Upper lobe of right lung (tissue), 1 donor: ENCODE measurements at regions not wholly inside any gene's neighbourhood (a gene's known extent, or its start where the extent isn't known, plus 50 kb on each side); places are given as distances from the start of the nearest gene placed in this dataset.
"Not testable (repeated sequence)": the region's sequence is repeated elsewhere in the genome, so short reads cannot be mapped to it uniquely, and the experiment has no call there.

Source experiments
- ATAC-seq: fragments of 200-7000 bp; cut with Tn5 transposase; one replicate; pipeline ENCODE4 v1.9.1; 2020; ENCODE audit warnings: mild to moderate bottlenecking, moderate library complexity
- DNase-seq: peaks from one replicate; pipeline ENCODE4 v3.0.0-alpha.2; 2020
- H3K27ac ChIP-seq: fragments of 200-600 bp; one replicate; pipeline ENCODE4 v1.8.0; 2022
- H3K27me3 ChIP-seq: fragments of 200-600 bp; one replicate; pipeline ENCODE4 v1.8.0; 2022; ENCODE audit warnings: mild to moderate bottlenecking
- H3K36me3 ChIP-seq: fragments of 200-600 bp; one replicate; pipeline ENCODE4 v1.8.0; 2022
- H3K4me1 ChIP-seq: fragments of 200-600 bp; one replicate; pipeline ENCODE4 v1.8.0; 2022
- H3K4me3 ChIP-seq: fragments of 200-600 bp; one replicate; pipeline ENCODE4 v1.8.0; 2022; ENCODE audit warnings: mild to moderate bottlenecking
- H3K9me3 ChIP-seq: fragments of 200-600 bp; one replicate; pipeline ENCODE4 v1.8.0; 2022
- intact Hi-C: fragments of 100-400 bp; cut with DNase I; formaldehyde crosslinking; loops from one replicate; pipeline ENCODE4 v1.11.0; 2022
- TF ChIP-seq, protein P1 (sequence below): fragments of 200-600 bp; IDR thresholded peaks from one replicate; pipeline ENCODE4 v1.8.0; 2022; ENCODE audit warnings: antibody characterized with exemption
- donor health status: DM: no; HTN: yes; CAD: no; lungs with severe emphysema.

DNA sequence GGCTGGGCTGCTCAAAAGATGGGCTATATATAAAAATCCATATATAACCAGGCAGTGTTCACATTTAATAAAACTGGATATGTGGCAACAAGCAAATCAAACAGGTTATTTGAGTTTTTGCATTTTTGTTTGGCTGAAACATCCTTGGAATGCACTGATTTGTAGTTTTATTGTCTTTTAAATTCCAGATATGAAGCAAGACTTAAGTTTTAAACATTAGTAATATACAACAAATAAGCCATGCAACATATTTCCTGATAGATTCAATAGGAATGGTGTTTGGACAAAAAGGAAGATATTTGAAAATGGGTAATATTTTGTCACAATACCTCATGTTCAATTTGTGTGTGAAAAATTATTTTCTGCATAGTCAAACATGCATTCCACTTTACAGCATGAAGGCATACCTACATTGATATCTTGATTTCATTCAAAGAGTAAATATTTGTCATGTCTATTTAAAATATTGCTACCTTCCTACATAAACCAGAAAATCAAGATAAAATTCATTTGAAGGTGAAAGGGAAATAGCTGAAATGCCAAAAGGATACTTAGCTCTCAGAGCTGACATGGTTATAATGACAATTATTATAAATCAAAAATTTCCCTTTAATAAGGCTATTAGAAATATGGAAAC is 132.3 kb upstream of the NETO1 start:
- TF ChIP-seq, protein P1, sequence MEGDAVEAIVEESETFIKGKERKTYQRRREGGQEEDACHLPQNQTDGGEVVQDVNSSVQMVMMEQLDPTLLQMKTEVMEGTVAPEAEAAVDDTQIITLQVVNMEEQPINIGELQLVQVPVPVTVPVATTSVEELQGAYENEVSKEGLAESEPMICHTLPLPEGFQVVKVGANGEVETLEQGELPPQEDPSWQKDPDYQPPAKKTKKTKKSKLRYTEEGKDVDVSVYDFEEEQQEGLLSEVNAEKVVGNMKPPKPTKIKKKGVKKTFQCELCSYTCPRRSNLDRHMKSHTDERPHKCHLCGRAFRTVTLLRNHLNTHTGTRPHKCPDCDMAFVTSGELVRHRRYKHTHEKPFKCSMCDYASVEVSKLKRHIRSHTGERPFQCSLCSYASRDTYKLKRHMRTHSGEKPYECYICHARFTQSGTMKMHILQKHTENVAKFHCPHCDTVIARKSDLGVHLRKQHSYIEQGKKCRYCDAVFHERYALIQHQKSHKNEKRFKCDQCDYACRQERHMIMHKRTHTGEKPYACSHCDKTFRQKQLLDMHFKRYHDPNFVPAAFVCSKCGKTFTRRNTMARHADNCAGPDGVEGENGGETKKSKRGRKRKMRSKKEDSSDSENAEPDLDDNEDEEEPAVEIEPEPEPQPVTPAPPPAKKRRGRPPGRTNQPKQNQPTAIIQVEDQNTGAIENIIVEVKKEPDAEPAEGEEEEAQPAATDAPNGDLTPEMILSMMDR: no peak
- Histone ChIP-seq H3K4me1 (no peaks in the 10 kb centered on the region), H3K9me3 (no peaks in the 10 kb centered on the region), H3K27ac (no peak overlapping the region), H3K36me3 (no peaks in the 10 kb centered on the region), H3K4me3 (no peak overlapping the region), H3K27me3 (no peaks in the 10 kb centered on the region)
- no peak for ATAC-seq
- intact Hi-C loops: no loop called here
- no peak for DNase-seq

DNA sequence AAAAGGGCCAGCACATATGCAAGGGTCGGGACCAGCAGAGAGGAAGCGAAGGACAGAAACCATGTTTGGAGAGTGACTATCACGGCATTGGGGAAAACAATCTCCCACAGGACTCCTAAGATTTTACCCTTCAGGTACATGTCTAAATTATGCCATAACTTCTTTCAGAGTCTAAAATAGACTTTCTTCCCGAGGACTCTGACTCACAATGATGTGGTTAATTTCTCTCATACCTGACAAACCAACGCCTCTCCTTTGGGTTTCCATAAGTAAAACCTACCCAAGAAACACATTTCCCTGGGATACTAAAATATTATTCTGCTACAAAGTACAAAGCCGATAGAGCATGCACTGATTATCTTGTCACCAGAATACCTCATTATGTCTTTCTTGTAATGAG is 127.8 kb upstream of the NETO1 start:
- Histone ChIP-seq H3K9me3 (no peaks in the 10 kb centered on the region), H3K4me3 (no peak overlapping the region), H3K36me3 (no peaks in the 10 kb centered on the region), H3K27me3 (no peaks in the 10 kb centered on the region), H3K27ac (no peak overlapping the region), H3K4me1 (no peaks in the 10 kb centered on the region)
- ATAC-seq (no peak), DNase-seq (no peak)
- intact Hi-C loops: no loop called here
- TF ChIP-seq, protein P1: no peak

DNA sequence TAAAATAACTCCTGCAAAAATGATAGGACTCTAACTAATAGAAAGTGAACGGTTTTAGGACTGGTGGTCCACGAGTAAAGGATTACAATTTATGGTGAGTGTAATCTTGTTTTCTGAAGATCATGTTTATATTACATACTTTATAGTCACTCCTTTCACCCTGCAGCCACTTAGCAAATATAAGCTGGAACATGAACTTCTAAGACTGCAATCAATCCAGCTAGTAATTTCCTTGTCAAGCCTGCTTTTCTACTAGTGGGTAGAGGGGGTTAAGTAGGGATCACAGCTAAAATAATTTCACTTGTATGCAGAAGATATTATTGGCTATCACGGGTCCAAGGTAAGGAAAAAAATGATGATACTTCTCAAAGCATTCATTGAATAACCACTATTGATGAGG is 125.5 kb upstream of the NETO1 start:
- no peaks in the 10 kb centered on the region for H3K4me1 ChIP-seq
- TF ChIP-seq, protein P1: no peak
- DNase-seq: no peak
- no peaks in the 10 kb centered on the region for H3K27me3 ChIP-seq
- no peaks in the 10 kb centered on the region for H3K36me3 ChIP-seq
- ATAC-seq: no peak
- intact Hi-C loops: no loop called here
- no peak overlapping the region for H3K27ac ChIP-seq
- H3K4me3 ChIP-seq: no peak overlapping the region
- no peaks in the 10 kb centered on the region for H3K9me3 ChIP-seq

DNA sequence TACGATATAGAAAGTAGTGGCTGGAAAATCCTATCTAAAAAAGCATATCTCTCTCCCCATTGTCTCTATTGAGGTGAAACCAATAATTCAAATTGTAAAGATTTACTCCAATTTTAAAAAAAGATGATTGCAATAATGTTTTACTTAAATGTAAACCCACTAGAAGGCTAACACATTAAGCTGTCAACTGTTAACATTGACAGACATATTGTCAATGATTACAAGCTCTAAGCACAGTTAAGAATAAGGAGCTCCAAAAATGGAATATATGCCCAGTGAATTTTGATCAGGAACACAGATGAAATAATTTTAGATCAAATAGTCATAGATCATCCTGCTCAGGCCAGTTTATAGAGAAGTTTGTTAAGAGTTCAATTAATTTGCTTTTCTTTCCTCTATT is 123.6 kb upstream of the NETO1 start:
- H3K4me3 ChIP-seq: no peak overlapping the region
- H3K36me3 ChIP-seq: no peaks in the 10 kb centered on the region
- no peak overlapping the region for H3K27ac ChIP-seq
- H3K27me3 ChIP-seq: no peaks in the 10 kb centered on the region
- no peak for DNase-seq
- no peaks in the 10 kb centered on the region for H3K9me3 ChIP-seq
- ATAC-seq: no peak
- no peaks in the 10 kb centered on the region for H3K4me1 ChIP-seq
- intact Hi-C loops: no loop called here
- TF ChIP-seq, protein P1: no peak

DNA sequence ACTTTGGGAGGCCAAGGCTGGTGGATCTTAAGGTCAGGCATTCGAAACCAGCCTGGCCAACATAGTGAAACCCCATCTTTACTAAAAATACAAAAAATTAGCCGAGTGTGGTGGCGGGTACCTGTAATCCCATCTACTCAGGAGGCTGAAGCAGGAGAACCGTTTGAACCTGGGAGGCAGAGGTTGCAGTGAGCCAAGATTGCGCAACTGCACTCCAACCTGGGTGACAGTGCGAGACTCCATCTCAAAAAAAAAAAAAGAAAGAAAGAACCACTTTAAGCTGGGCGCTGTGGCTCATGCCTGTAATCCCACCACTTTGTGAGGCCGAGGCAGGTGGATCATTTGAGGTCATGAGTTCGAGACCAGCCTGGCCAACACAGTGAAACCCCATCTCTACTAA is 119.8 kb upstream of the NETO1 start:
- intact Hi-C loops, H3K36me3 ChIP-seq, DNase-seq, H3K27me3 ChIP-seq, H3K27ac ChIP-seq, H3K4me1 ChIP-seq, H3K4me3 ChIP-seq, ATAC-seq: not testable (repeated sequence)
- H3K9me3 ChIP-seq: peaks cover 12% of the 10 kb centered on the region

DNA sequence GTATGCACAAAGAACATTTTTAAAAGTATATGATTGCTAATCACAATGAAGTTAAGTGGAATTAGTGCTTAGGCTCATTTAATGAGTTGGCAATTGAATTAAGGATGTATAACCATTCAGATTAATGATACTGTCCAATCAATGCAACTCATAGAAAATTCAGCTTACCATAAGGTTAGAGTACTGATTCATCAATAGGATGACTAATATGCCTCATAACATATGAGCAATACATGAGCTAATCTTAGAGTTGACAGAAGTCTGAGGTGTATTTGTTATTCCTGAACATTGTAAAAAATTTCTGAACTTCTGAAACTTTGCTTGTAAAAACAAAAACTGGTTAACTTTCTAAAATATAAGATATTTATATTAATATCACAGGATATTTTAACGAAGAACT is 118.3 kb upstream of the NETO1 start:
- DNase-seq: no peak
- TF ChIP-seq, protein P1: no peak

More for the DNA sequence above, 118.3 kb upstream of the NETO1 start:
- peaks cover 16% of the 10 kb centered on the region for H3K9me3 ChIP-seq
- H3K4me1 ChIP-seq: no peaks in the 10 kb centered on the region
- H3K27me3 ChIP-seq: no peaks in the 10 kb centered on the region
- no peaks in the 10 kb centered on the region for H3K36me3 ChIP-seq
- intact Hi-C loops: no loop called here
- no peak overlapping the region for H3K27ac ChIP-seq
- no peak for ATAC-seq
- no peak overlapping the region for H3K4me3 ChIP-seq
